Lower lobe of right lung (tissue), 2 donors: ENCODE measurements at regions not wholly inside any gene's neighbourhood (a gene's known extent, or its start where the extent isn't known, plus 50 kb on each side); places are given as distances from the start of the nearest gene placed in this dataset.

Experiments
- ATAC-seq, 2 donors: fragments of 200-7000 bp; cut with Tn5 transposase; one replicate each; pipeline ENCODE4 v1.9.1; 2020 to 2022; ENCODE audit warnings: mild to moderate bottlenecking in 2 of 2, moderate library complexity in 2 of 2
- DNase-seq: peaks from one replicate; pipeline ENCODE4 v3.0.0-alpha.2; 2020
- H3K27ac ChIP-seq: fragments of 200-600 bp; one replicate; pipeline ENCODE4 v1.8.0; 2022
- H3K27me3 ChIP-seq: fragments of 200-600 bp; one replicate; pipeline ENCODE4 v1.8.0; 2022; ENCODE audit warnings: low read depth
- H3K36me3 ChIP-seq: fragments of 200-600 bp; one replicate; pipeline ENCODE4 v1.8.0; 2022; ENCODE audit warnings: mild to moderate bottlenecking
- H3K4me1 ChIP-seq: fragments of 200-600 bp; one replicate; pipeline ENCODE4 v1.8.0; 2022
- H3K4me3 ChIP-seq: fragments of 200-600 bp; one replicate; pipeline ENCODE4 v1.8.0; 2022; ENCODE audit warnings: mild to moderate bottlenecking
- H3K9me3 ChIP-seq: fragments of 200-600 bp; one replicate; pipeline ENCODE4 v1.8.0; 2022
- CTCF ChIP-seq: fragments of 200-600 bp; IDR thresholded peaks from one replicate; pipeline ENCODE4 v1.8.0; 2022; ENCODE audit warnings: antibody characterized with exemption, mild to moderate bottlenecking
- intact Hi-C: fragments of 100-400 bp; cut with DNase I; formaldehyde crosslinking; loops from one replicate; pipeline ENCODE4 v1.11.0; 2022
- donor health status: DM: no; HTN: yes; CAD: no; lungs with severe emphysema.

- no peak for ATAC-seq
- intact Hi-C loops, result no loop called here
Observed at GRCh38 chr10:43861966-43862751, 213.5 kb upstream of the ZNF32 start.

DNA sequence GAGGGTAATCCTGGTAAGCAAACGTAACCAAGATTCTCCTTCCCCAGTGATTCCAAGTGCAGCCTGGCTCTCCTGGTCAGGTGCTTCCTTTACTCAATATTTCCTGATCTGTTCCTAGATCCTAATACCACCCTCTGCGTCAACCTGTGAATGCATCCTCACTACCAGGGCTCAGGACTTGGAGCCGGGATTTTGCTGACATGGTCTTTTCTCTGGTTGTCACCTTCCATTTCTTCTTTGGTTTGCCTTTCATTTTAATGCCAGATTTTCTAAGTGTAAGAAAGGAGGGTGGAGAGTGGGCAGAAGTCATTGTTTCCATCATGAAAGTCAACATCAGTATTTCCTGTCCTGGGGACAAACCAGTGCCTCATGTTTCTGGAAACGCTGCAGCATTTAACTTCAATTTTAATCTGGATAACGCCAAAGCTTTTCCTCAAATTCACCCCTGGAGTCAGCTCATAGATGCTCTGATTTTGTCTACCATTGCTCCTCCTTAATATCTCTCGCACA lies 210.4 kb upstream of the ZNF32 start:
- Histone ChIP-seq H3K4me3 (no peak overlapping the region), H3K27ac (no peak overlapping the region), H3K4me1 (peaks cover 6% of the 10 kb centered on the region), H3K36me3 (no peaks in the 10 kb centered on the region), H3K9me3 (no peaks in the 10 kb centered on the region), H3K27me3 (no peaks in the 10 kb centered on the region)
- intact Hi-C loops, result no loop called here
- TF ChIP-seq CTCF, result no peak
- ATAC-seq (no peak), DNase-seq (no peak)

More at GRCh38 chr10:43861966-43862751, 213.5 kb upstream of the ZNF32 start:
- H3K9me3 ChIP-seq, result no peaks in the 10 kb centered on the region
- DNase-seq, result no peak
- no peaks in the 10 kb centered on the region for H3K36me3 ChIP-seq
- no peaks in the 10 kb centered on the region for H3K27me3 ChIP-seq
- no peak overlapping the region for H3K4me3 ChIP-seq
- no peak overlapping the region for H3K27ac ChIP-seq
- H3K4me1 ChIP-seq, result peaks cover 11% of the 10 kb centered on the region
- TF ChIP-seq CTCF, result no peak

GRCh38 chr10:43857931-43858315 lies 209.2 kb upstream of the ZNF32 start:
- Histone ChIP-seq H3K36me3 (no peaks in the 10 kb centered on the region), H3K4me3 (no peak overlapping the region), H3K9me3 (no peaks in the 10 kb centered on the region), H3K4me1 (no peaks in the 10 kb centered on the region), H3K27me3 (no peaks in the 10 kb centered on the region), H3K27ac (no peak overlapping the region)
- ATAC-seq, result no peak
- DNase-seq, result no peak
- no peak for TF ChIP-seq CTCF
- intact Hi-C loops, result no loop called here

DNA sequence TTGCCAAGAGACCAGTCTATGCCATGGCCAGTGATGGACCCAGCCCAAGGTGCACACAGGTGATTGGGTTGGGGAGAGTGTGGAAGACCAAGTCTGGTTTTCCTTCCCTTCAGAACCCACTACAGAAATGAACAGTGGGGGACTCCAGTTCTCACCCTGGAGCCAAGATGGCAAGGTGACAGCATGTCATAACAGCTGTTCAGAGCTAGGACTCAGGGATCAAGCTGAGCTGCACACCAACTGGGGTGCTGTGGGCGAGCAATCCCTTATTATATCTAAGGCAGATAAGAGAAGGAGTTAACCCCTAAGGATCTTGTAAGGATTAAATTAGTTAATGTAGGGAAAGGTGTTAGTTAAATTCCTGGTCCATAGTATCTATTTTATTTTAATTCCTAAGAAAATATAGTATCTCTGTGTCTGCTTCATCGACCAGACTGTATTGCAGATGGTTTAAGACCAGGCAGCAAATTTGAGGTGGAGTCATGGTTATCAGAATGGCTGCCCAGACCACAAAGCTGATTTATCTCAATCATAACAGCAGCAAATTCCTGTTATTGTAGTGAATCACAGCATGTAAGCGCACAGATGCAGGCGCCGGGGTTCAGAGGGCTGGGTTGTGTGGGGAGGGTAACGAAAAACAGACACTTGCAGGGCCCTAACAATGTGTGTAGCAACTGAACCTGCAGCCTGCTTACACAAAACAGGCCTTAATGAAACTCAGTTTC lies 208.7 kb upstream of the ZNF32 start:
- Histone ChIP-seq H3K4me3 (no peak overlapping the region), H3K27me3 (no peaks in the 10 kb centered on the region), H3K9me3 (no peaks in the 10 kb centered on the region), H3K36me3 (no peaks in the 10 kb centered on the region), H3K4me1 (no peaks in the 10 kb centered on the region), H3K27ac (no peak overlapping the region)
- DNase-seq (no peak), ATAC-seq (no peak)
- no peak for TF ChIP-seq CTCF
- intact Hi-C loops, result no loop called here

DNA sequence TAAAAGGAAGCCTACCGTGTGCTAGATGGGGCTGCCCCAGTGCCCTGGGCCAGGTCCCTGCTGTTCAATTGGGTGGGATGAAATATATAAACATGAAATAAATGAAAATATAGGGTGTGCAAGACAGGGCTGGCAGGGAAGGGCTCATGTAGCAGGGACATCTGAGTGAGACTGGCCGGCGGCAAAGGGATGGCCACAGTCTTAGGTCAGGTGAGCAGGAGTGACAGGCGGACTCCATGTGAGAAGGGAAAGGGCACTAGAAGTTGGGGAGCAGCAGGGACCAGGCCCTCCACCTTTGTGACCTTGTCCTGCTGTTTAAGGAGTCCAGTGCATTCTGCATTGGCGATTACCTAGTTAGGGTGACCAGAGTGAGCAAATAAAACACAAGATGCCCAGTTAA lies 207.6 kb upstream of the ZNF32 start:
- DNase-seq, result no peak
- Histone ChIP-seq H3K27ac (no peak overlapping the region), H3K4me1 (no peaks in the 10 kb centered on the region), H3K4me3 (no peak overlapping the region), H3K27me3 (no peaks in the 10 kb centered on the region), H3K9me3 (no peaks in the 10 kb centered on the region), H3K36me3 (no peaks in the 10 kb centered on the region)
- intact Hi-C loops, result no loop called here
- no peak for TF ChIP-seq CTCF
- no peak for ATAC-seq
